H1 (cell line): ENCODE measurements at regions not wholly inside any gene's neighbourhood (a gene's known extent, or its start where the extent isn't known, plus 50 kb on each side); places are given as distances from the start of the nearest gene placed in this dataset.

Experiments used
- ASH2L ChIP-seq: fragments of 200-600, 300-600 bp; sonication (generic); IDR thresholded peaks from one replicate; pipeline ENCODE4 v1.7.1; 2017; ENCODE audit warnings: low read length
- BCL11A ChIP-seq, 2 experiments: IDR thresholded peaks; one replicate each; pipeline ENCODE4 v1.6.1; 2011; ENCODE audit warnings: low read depth in 2 of 2, low read length in 2 of 2, mild to moderate bottlenecking in 2 of 2
- CHD7 ChIP-seq: fragments of 300-600 bp; sonication (generic); IDR thresholded peaks from 2 replicates; pipeline ENCODE4 v1.7.1; 2012; ENCODE audit warnings: low read length, moderate library complexity, mild to moderate bottlenecking, inconsistent platforms; ENCODE audit not compliant: insufficient replicate concordance
- CREB1 ChIP-seq: IDR thresholded peaks from 2 replicates; pipeline ENCODE4 v1.6.1; 2012; ENCODE audit warnings: inconsistent platforms
- EP300 ChIP-seq, 2 experiments: IDR thresholded peaks; 1 replicate in 1 of 2; 2 replicates in 1 of 2; pipeline ENCODE4 v1.6.1; 2011 to 2012; ENCODE audit warnings: low read depth in 2 of 2, low read length in 2 of 2, mild to moderate bottlenecking in 2 of 2, borderline replicate concordance in 1 of 2, inconsistent platforms in 1 of 2, moderate library complexity in 1 of 2
- FOSL1 ChIP-seq: IDR thresholded peaks from 2 replicates; pipeline ENCODE4 v1.6.1; 2011; ENCODE audit warnings: mild to moderate bottlenecking, low read depth, low read length, moderate library complexity; ENCODE audit not compliant: insufficient read depth
- JUN ChIP-seq: IDR thresholded peaks from 2 replicates; pipeline ENCODE4 v1.6.1; 2011; ENCODE audit warnings: low read depth, mild to moderate bottlenecking, improper control_type of control experiment, low read length
- NRF1 ChIP-seq: IDR thresholded peaks from 2 replicates; pipeline ENCODE4 v1.6.1; 2011; ENCODE audit warnings: mild to moderate bottlenecking, low read depth, low read length, improper control_type of control experiment
- POLR2AphosphoS5 ChIP-seq: IDR thresholded peaks from 2 replicates; pipeline ENCODE4 v1.6.1; 2011; ENCODE audit warnings: low read depth, low read length
- RFX5 ChIP-seq: IDR thresholded peaks from 2 replicates; pipeline ENCODE4 v1.6.1; 2011; ENCODE audit warnings: low read depth, low read length, improper control_type of control experiment, borderline replicate concordance
- SP2 ChIP-seq: IDR thresholded peaks from 2 replicates; pipeline ENCODE4 v1.6.1; 2012; ENCODE audit warnings: mild to moderate bottlenecking, low read length, inconsistent platforms
- YY1 ChIP-seq: IDR thresholded peaks from 2 replicates; pipeline ENCODE4 v1.6.1; 2011; ENCODE audit warnings: low read depth, mild to moderate bottlenecking, low read length

GRCh38 chr21:28133116-28133515 is 859.6 kb downstream of the LTN1 start (continued):
- TF ChIP-seq CHD7 (no peak), POLR2AphosphoS5 (no peak), YY1 (no peak), CREB1 (no peak), BCL11A (IDR thresholded peaks at IDR 0.05; ENCODE audit: low read depth in 2 of 2, low read length in 2 of 2) (no peak), NRF1 (no peak), SP2 (no peak), ASH2L (no peak), FOSL1 (no peak), EP300 (IDR thresholded peaks at IDR 0.05; ENCODE audit: borderline replicate concordance in 1 of 2, low read depth in 2 of 2, low read length in 2 of 2) (no peak), RFX5 (no peak), JUN (no peak)
